ENCODE measurements at regions not wholly inside any gene's neighbourhood (a gene's known extent, or its start where the extent isn't known, plus 50 kb on each side); places are given as distances from the start of the nearest gene placed in this dataset.

GRCh38 chr14:28297559-28297958 lies 469.0 kb upstream of the FOXG1 start:
- TF ChIP-seq CTCF (IDR thresholded peaks at IDR 0.05), result no peak
- TF ChIP-seq EZH2 (IDR thresholded peaks at IDR 0.05; ENCODE audit: borderline replicate concordance, insufficient read depth, low read depth, low read length, poor library complexity, severe bottlenecking), result no peak
